Adrenal gland (tissue), 9 donors: ENCODE measurements at regions not wholly inside any gene's neighbourhood (a gene's known extent, or its start where the extent isn't known, plus 50 kb on each side); places are given as distances from the start of the nearest gene placed in this dataset.
A peak's percentile ranks its signal among the peaks of the same experiment; 100 is the strongest.

Experiments
- DNase-seq, 7 donors: peaks; one replicate each; pipeline ENCODE4 v3.0.0-alpha.2; 2019 to 2020
- H3K27ac ChIP-seq, 5 donors: fragments of 200-600 bp; sonication (generic) in 4 of 5; 1 replicate in 3 of 5; 2 replicates in 2 of 5; pipeline versions ENCODE4 v1.5.1 to v1.8.0; 2016 to 2020; ENCODE audit warnings: mild to moderate bottlenecking in 1 of 5
- H3K27me3 ChIP-seq: fragments of 200-600 bp; 2 replicates; pipeline ENCODE4 v1.8.0; 2021
- H3K36me3 ChIP-seq, 2 donors: fragments of 200-600 bp; replicated peaks in 1 of 2; 1 replicate in 1 of 2; 2 replicates in 1 of 2; pipeline versions ENCODE4 v1.5.1 to v1.8.0; 2018 to 2022
- H3K4me1 ChIP-seq, 2 donors: fragments of 200-600 bp; replicated peaks in 1 of 2; 1 replicate in 1 of 2; 2 replicates in 1 of 2; pipeline versions ENCODE4 v1.5.1 to v1.8.0; 2018 to 2021
- H3K4me3 ChIP-seq, 4 donors: fragments of 200-600 bp; sonication (generic) in 3 of 4; one replicate each; pipeline ENCODE4 v1.5.1; 2016 to 2018
- H3K9me3 ChIP-seq, 3 donors: fragments of 200-600 bp; sonication (generic) in 1 of 3; replicated peaks in 1 of 3; 1 replicate in 2 of 3; 2 replicates in 1 of 3; pipeline versions ENCODE4 v1.5.1 to v1.8.0; 2016 to 2021
- CTCF ChIP-seq, 6 experiments: fragments of 450-650 bp in 4 of 6; fragments of 200-600 bp in 2 of 6; sonication (generic) in 1 of 6; IDR thresholded peaks; 1 replicate in 5 of 6; 2 replicates in 1 of 6; pipeline versions ENCODE4 v1.5.1 to v1.8.0; 2016 to 2021; ENCODE audit warnings: antibody characterized with exemption in 6 of 6, mild to moderate bottlenecking in 2 of 6, moderate library complexity in 1 of 6
- POLR2A ChIP-seq, 2 donors: fragments of 450-650 bp; IDR thresholded peaks; one replicate each; pipeline ENCODE4 v1.6.1; 2017; ENCODE audit warnings: antibody characterized with exemption in 2 of 2, mild to moderate bottlenecking in 2 of 2, moderate library complexity in 1 of 2
- WGBS, 4 donors: extraction: QIAGEN DNeasy Blood & Tissue Kit in 2 of 4; methylation state at CpG; one replicate each; pipeline versions ENCODE4 v1.1.5 to v1.1.7; 2013 to 2017; 5-methylcytosine and 5-hydroxymethylcytosine counted together
- intact Hi-C, 2 donors: fragments of 100-400 bp; cut with DNase I; formaldehyde crosslinking; loops; one replicate each; pipeline versions ENCODE4 v1.14.1 to v1.15.0; 2022 to 2023
- donor health status: healthy with polysubstance abuse.
- donor health status: Bipolar disorder and iron deficiency.
- donor health status: DM: yes; HTN: yes; CAD: no.
- donor health status: DM: no; HTN: no; CAD: no.
- donor health status: DM: no; HTN: no; CAD: no.

- WGBS, 4 donors, result 88 to 97% (median 95%) methylated on average over 9 of the region's 9 CpGs
- TF ChIP-seq CTCF (IDR thresholded peaks at IDR 0.05) (no peak), POLR2A (IDR thresholded peaks at IDR 0.05) (no peak)
- Histone ChIP-seq H3K4me1 (peaks cover 6 to 15% of the 10 kb centered on the region in 2 donors), H3K36me3 (no peaks in the 10 kb centered on the region), H3K4me3 (no peak overlapping the region), H3K9me3 (peaks cover 0 to 7% (median 0%) of the 10 kb centered on the region in 3 donors), H3K27ac (peak overlapping the region in 2 of 5 donors; percentile 30 to 84), H3K27me3 (no peaks in the 10 kb centered on the region)
- no peak for DNase-seq
- intact Hi-C loops, result no loop called here
These were observed 184.1 kb upstream of the ARL4C start for GRCh38 chr2:234680688-234681619.

GRCh38 chr2:234679741-234680687, 183.1 kb upstream of the ARL4C start:
- Histone ChIP-seq H3K9me3 (peaks cover 0 to 7% (median 0%) of the 10 kb centered on the region in 3 donors), H3K4me3 (no peak overlapping the region), H3K36me3 (no peaks in the 10 kb centered on the region), H3K4me1 (peaks cover 6 to 15% of the 10 kb centered on the region in 2 donors), H3K27me3 (no peaks in the 10 kb centered on the region), H3K27ac (peak overlapping the region in 4 of 5 donors; percentile 30 to 84 (median 48))
- DNase-seq, result peak; percentile 62 to 91 (median 86)
- no peak for TF ChIP-seq CTCF (IDR thresholded peaks at IDR 0.05)
- no peak for TF ChIP-seq POLR2A (IDR thresholded peaks at IDR 0.05)
- 40 to 46% (median 41%) methylated on average over 14 of the region's 14 CpGs for WGBS, 4 donors
- intact Hi-C loops, result no loop called here

- TF ChIP-seq CTCF (IDR thresholded peaks at IDR 0.05) (no peak), POLR2A (IDR thresholded peaks at IDR 0.05) (no peak)
- Histone ChIP-seq H3K27ac (peak overlapping the region in 3 of 5 donors; percentile 30 to 84 (median 39)), H3K27me3 (no peaks in the 10 kb centered on the region), H3K4me1 (peaks cover 7 to 21% of the 10 kb centered on the region in 2 donors), H3K4me3 (no peak overlapping the region), H3K36me3 (no peaks in the 10 kb centered on the region), H3K9me3 (peaks cover 0 to 7% (median 0%) of the 10 kb centered on the region in 3 donors)
- DNase-seq, result no peak
- WGBS, 4 donors, result 91 to 98% (median 92%) methylated on average over 8 of the region's 8 CpGs
- intact Hi-C loops, result no loop called here
These were observed 182.4 kb upstream of the ARL4C start for GRCh38 chr2:234679301-234679740.

DNA sequence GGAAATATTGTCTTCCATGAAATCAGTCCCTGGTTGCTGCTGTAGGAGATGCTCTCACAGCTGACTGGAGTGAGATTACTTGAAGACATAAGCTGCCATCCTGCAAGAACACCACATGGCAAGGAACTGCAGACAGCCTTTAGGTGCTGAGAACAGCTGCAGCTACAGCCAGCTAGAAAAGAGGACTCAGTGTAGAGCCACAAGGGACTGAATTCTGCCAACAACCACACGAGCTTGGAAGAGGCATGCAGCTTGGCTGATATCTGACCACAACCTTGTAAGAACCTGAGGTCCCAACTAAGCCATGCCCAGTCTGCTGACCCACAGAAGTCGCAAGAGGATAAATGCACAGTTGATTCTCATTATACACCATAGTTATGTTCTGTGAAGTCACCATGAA, 181.8 kb upstream of the ARL4C start:
- peaks cover 0 to 7% (median 0%) of the 10 kb centered on the region in 3 donors for H3K9me3 ChIP-seq
- H3K36me3 ChIP-seq, result no peaks in the 10 kb centered on the region
- peaks cover 10 to 22% of the 10 kb centered on the region in 2 donors for H3K4me1 ChIP-seq
- TF ChIP-seq POLR2A (IDR thresholded peaks at IDR 0.05) (no peak), CTCF (IDR thresholded peaks at IDR 0.05) (no peak)
- WGBS, 4 donors, result 75 to 83% (median 79%) methylated on average over 2 of the region's 2 CpGs
- no peak for DNase-seq
- H3K4me3 ChIP-seq, result no peak overlapping the region
- no peaks in the 10 kb centered on the region for H3K27me3 ChIP-seq
- H3K27ac ChIP-seq, result peak overlapping the region in 1 of 5 donors; percentile 84
- intact Hi-C loops, result no loop called here
